HepG2 (cell line): ENCODE measurements at regions not wholly inside any gene's neighbourhood (a gene's known extent, or its start where the extent isn't known, plus 50 kb on each side); places are given as distances from the start of the nearest gene placed in this dataset.

Experiments
- ADNP ChIP-seq: sonication (generic); formaldehyde crosslinking; IDR thresholded peaks from 2 replicates; pipeline ENCODE4 v1.4.0; 2020; ENCODE audit warnings: missing genetic modification reagents
- AKNA ChIP-seq: sonication (generic); formaldehyde crosslinking; IDR thresholded peaks from 2 replicates; pipeline ENCODE4 v1.4.0; 2020; ENCODE audit warnings: missing genetic modification reagents, borderline replicate concordance
- ARNTL ChIP-seq: sonication (generic); formaldehyde crosslinking; IDR thresholded peaks from 2 replicates; pipeline ENCODE4 v1.4.0; 2020; ENCODE audit warnings: mild to moderate bottlenecking, missing genetic modification reagents
- CTCF ChIP-seq: sonication (generic); formaldehyde crosslinking; IDR thresholded peaks from 2 replicates; pipeline ENCODE4 v1.5.0; 2020; ENCODE audit warnings: mild to moderate bottlenecking, missing genetic modification reagents, moderate library complexity
- HIVEP1 ChIP-seq: sonication (generic); formaldehyde crosslinking; IDR thresholded peaks from 2 replicates; pipeline ENCODE4 v1.4.0; 2020; ENCODE audit warnings: mild to moderate bottlenecking, missing genetic modification reagents
- KLF16 ChIP-seq, 2 experiments: sonication (generic) in 1 of 2; formaldehyde crosslinking in 1 of 2; IDR thresholded peaks; 2 replicates each; pipeline versions ENCODE4 v1.6.1 to v1.8.0; 2016 to 2023; ENCODE audit warnings: missing genetic modification reagents in 2 of 2, missing compliant biosample characterization in 1 of 2
- NCOA5 ChIP-seq: sonication (generic); formaldehyde crosslinking; IDR thresholded peaks from 2 replicates; pipeline ENCODE4 v1.4.0; 2020; ENCODE audit warnings: missing genetic modification reagents
- NR2F2 ChIP-seq: IDR thresholded peaks from 2 replicates; pipeline ENCODE4 v1.6.1; 2012; ENCODE audit warnings: low read depth, inconsistent platforms, borderline replicate concordance
- PRPF4 ChIP-seq: fragments of 200-400 bp; formaldehyde crosslinking; IDR thresholded peaks from 2 replicates; pipeline ENCODE4 v1.6.1; 2016; ENCODE audit warnings: low read length, low read depth; ENCODE audit not compliant: poor library complexity, severe bottlenecking
- SCMH1 ChIP-seq: sonication (generic); formaldehyde crosslinking; IDR thresholded peaks from 2 replicates; pipeline ENCODE4 v1.9.0; 2021; ENCODE audit warnings: missing genetic modification reagents, mild to moderate bottlenecking, borderline replicate concordance
- SMAD3 ChIP-seq: sonication (generic); formaldehyde crosslinking; IDR thresholded peaks from 2 replicates; pipeline ENCODE4 v1.4.0; 2020; ENCODE audit warnings: missing genetic modification reagents
- TCF7L2 ChIP-seq: IDR thresholded peaks from 2 replicates; pipeline ENCODE4 v1.6.1; 2011; ENCODE audit warnings: mild to moderate bottlenecking, low read depth, low read length, moderate library complexity
- TOPORS ChIP-seq: sonication (generic); formaldehyde crosslinking; IDR thresholded peaks from 2 replicates; pipeline ENCODE4 v1.8.0; 2023; ENCODE audit warnings: mild to moderate bottlenecking, missing genetic modification reagents
- YEATS4 ChIP-seq: sonication (generic); formaldehyde crosslinking; IDR thresholded peaks from 2 replicates; pipeline ENCODE4 v1.4.0; 2020; ENCODE audit warnings: missing genetic modification reagents, borderline replicate concordance
- ZNF10 ChIP-seq: sonication (generic); formaldehyde crosslinking; IDR thresholded peaks from 2 replicates; pipeline ENCODE4 v1.4.0; 2020; ENCODE audit warnings: mild to moderate bottlenecking, low read depth, missing genetic modification reagents, borderline replicate concordance
- ZNF230 ChIP-seq: sonication (generic); formaldehyde crosslinking; IDR thresholded peaks from 2 replicates; pipeline ENCODE4 v1.4.0; 2020; ENCODE audit warnings: mild to moderate bottlenecking, missing genetic modification reagents
- ZNF317 ChIP-seq: sonication (generic); formaldehyde crosslinking; IDR thresholded peaks from 2 replicates; pipeline ENCODE4 v1.5.0; 2020; ENCODE audit warnings: mild to moderate bottlenecking, missing genetic modification reagents
- ZNF569 ChIP-seq: sonication (generic); formaldehyde crosslinking; IDR thresholded peaks from 2 replicates; pipeline ENCODE4 v1.5.0; 2020; ENCODE audit warnings: mild to moderate bottlenecking, missing genetic modification reagents, moderate library complexity, borderline replicate concordance
- ZNF616 ChIP-seq: sonication (generic); formaldehyde crosslinking; IDR thresholded peaks from 2 replicates; pipeline ENCODE4 v1.5.0; 2020; ENCODE audit warnings: low read depth, mild to moderate bottlenecking, missing genetic modification reagents
- ZNF670 ChIP-seq: sonication (generic); formaldehyde crosslinking; IDR thresholded peaks from 2 replicates; pipeline ENCODE4 v1.8.0; 2022; ENCODE audit warnings: mild to moderate bottlenecking, missing genetic modification reagents, borderline replicate concordance
- ZNF720 ChIP-seq: sonication (generic); formaldehyde crosslinking; IDR thresholded peaks from 2 replicates; pipeline ENCODE4 v1.4.0; 2020; ENCODE audit warnings: missing genetic modification reagents
- ZNF740 ChIP-seq: sonication (generic); formaldehyde crosslinking; IDR thresholded peaks from 2 replicates; pipeline ENCODE4 v1.4.0; 2020; ENCODE audit warnings: missing genetic modification reagents
- TF ChIP-seq, protein P1 (sequence below): sonication (generic); formaldehyde crosslinking; IDR thresholded peaks from 2 replicates; pipeline ENCODE4 v1.5.0; 2020; ENCODE audit warnings: missing genetic modification reagents

DNA sequence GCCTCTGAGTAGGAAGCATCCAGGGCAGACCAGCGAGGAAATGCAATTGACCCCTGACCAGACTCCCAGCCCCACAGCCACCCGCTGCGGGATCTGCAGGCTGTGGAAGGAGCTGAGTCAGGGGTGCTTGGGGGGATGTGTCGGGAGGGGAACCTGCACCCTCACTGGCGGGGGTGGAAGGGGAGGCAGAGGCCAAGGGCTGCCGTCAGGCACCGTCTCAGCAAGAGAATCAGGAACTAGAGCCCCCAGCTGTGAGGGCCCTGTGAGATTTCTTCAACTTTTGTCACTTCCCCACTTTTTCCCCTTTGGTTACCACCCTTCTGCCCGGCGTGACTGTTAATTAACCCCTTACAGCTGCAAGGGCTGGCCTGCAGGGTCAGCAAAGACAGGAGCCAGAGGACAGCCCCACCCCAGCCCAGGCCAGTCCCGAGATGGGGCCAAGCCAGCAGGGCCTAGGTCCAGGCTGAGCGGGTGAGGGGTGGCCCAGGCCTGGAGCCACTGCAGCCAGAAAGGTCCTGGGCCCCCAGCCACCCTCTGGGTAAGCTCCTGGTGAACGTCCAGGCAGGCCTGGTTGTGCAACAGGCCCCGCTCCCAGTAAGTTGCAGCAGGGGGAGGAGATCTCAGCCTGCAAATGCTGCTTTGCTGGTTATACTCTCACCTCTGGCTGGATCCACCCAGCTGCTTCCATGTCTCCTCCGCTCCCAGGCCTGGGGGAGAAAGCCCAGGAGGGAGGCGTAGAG is 147.0 kb upstream of the ID2 start (continued):
- TF ChIP-seq PRPF4 (no peak), ZNF616 (CRISPR knock-in tag) (0 out of 2 replicates have a peak, but pooled peaks have one; percentile 23), TCF7L2 (no peak), ARNTL (CRISPR knock-in tag) (no peak), SMAD3 (no peak), ADNP (no peak), ZNF720 (no peak), SCMH1 (CRISPR knock-in tag) (no peak), TOPORS (CRISPR knock-in tag) (peak; percentile 84; the same call in 1 of the 2 replicates), KLF16 (CRISPR knock-in tag; IDR thresholded peaks at IDR 0.05) (no peak), NR2F2 (no peak), ZNF740 (CRISPR knock-in tag) (no peak), AKNA (CRISPR knock-in tag) (no peak), ZNF670 (CRISPR knock-in tag) (no peak), ZNF569 (CRISPR knock-in tag) (no peak), ZNF10 (CRISPR knock-in tag) (no peak), ZNF230 (CRISPR knock-in tag) (no peak), CTCF (CRISPR knock-in tag) (0 out of 2 replicates have a peak, but pooled peaks have one; percentile 26), HIVEP1 (CRISPR knock-in tag) (no peak; the same call in 1 of the 2 replicates), ZNF317 (no peak), NCOA5 (no peak), YEATS4 (no peak)
- TF ChIP-seq, protein P1, sequence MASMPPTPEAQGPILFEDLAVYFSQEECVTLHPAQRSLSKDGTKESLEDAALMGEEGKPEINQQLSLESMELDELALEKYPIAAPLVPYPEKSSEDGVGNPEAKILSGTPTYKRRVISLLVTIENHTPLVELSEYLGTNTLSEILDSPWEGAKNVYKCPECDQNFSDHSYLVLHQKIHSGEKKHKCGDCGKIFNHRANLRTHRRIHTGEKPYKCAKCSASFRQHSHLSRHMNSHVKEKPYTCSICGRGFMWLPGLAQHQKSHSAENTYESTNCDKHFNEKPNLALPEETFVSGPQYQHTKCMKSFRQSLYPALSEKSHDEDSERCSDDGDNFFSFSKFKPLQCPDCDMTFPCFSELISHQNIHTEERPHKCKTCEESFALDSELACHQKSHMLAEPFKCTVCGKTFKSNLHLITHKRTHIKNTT (CRISPR knock-in tag): no peak
